ENCODE measurements at regions not wholly inside any gene's neighbourhood (a gene's known extent, or its start where the extent isn't known, plus 50 kb on each side); places are given as distances from the start of the nearest gene placed in this dataset.

GRCh38 chr15:62316413-62317060, 151.5 kb upstream of the C2CD4B start:
- H3K9me3 Mint-ChIP-seq (ENCODE audit: unreplicated experiment), result peaks cover 14% of the 10 kb centered on the region
- Histone ChIP-seq H3K4me2 (ENCODE audit: low read length) (no peak overlapping the region), H3K27me3 (ENCODE audit: insufficient read depth, low read length) (no peaks in the 10 kb centered on the region), H2AFZ (ENCODE audit: low read depth, low read length) (no peak overlapping the region), H4K20me1 (ENCODE audit: insufficient read depth, low read length) (no peaks in the 10 kb centered on the region), H3K79me2 (ENCODE audit: insufficient read depth, low read length) (no peaks in the 10 kb centered on the region), H3K9ac (ENCODE audit: low read length) (no peak overlapping the region), H3K36me3 (ENCODE audit: insufficient read depth, low read length) (no peaks in the 10 kb centered on the region), H3K4me3 (ENCODE audit: insufficient read depth, low read depth, low read length) (no peak overlapping the region), H3K27ac (ENCODE audit: low read depth, low read length) (no peak overlapping the region), H3K9me3 (ENCODE audit: insufficient read depth, low read depth, low read length) (no peaks in the 10 kb centered on the region), H3K4me1 (ENCODE audit: insufficient read depth, low read length) (no peaks in the 10 kb centered on the region)
- no peak for FAIRE-seq
- H3K27me3 Mint-ChIP-seq (ENCODE audit: low read depth, unreplicated experiment), result peaks cover 4% of the 10 kb centered on the region
- H3K36me3 Mint-ChIP-seq (ENCODE audit: low read depth, unreplicated experiment), result peaks cover 10% of the 10 kb centered on the region
- no peak overlapping the region for H3K4me3 Mint-ChIP-seq (ENCODE audit: unreplicated experiment)
- TF ChIP-seq CTCF (IDR thresholded peaks at IDR 0.05; ENCODE audit: insufficient read depth, low read depth, low read length) (no peak), EZH2 (IDR thresholded peaks at IDR 0.05; ENCODE audit: insufficient read depth, low read length) (no peak)
- H3K27ac Mint-ChIP-seq (ENCODE audit: unreplicated experiment), result no peak overlapping the region
- no peak for DNase-seq (ENCODE audit: low read depth)
- H3K4me1 Mint-ChIP-seq (ENCODE audit: low read depth, unreplicated experiment), result no peaks in the 10 kb centered on the region

GRCh38 chr15:62320259-62320658, 155.2 kb upstream of the C2CD4B start:
- DNase-seq (ENCODE audit: low read depth) (no peak), FAIRE-seq (no peak)
- Mint-ChIP-seq H3K4me3 (ENCODE audit: unreplicated experiment) (no peak overlapping the region), H3K27ac (ENCODE audit: unreplicated experiment) (no peak overlapping the region), H3K4me1 (ENCODE audit: low read depth, unreplicated experiment) (no peaks in the 10 kb centered on the region), H3K36me3 (ENCODE audit: low read depth, unreplicated experiment) (peaks cover 10% of the 10 kb centered on the region), H3K9me3 (ENCODE audit: unreplicated experiment) (peaks cover 17% of the 10 kb centered on the region), H3K27me3 (ENCODE audit: low read depth, unreplicated experiment) (peaks cover 4% of the 10 kb centered on the region)
- Histone ChIP-seq H3K27ac (ENCODE audit: low read depth, low read length) (no peak overlapping the region), H3K4me3 (ENCODE audit: insufficient read depth, low read depth, low read length) (no peak overlapping the region), H4K20me1 (ENCODE audit: insufficient read depth, low read length) (no peaks in the 10 kb centered on the region), H3K27me3 (ENCODE audit: insufficient read depth, low read length) (no peaks in the 10 kb centered on the region), H3K36me3 (ENCODE audit: insufficient read depth, low read length) (no peaks in the 10 kb centered on the region), H3K4me2 (ENCODE audit: low read length) (no peak overlapping the region), H3K79me2 (ENCODE audit: insufficient read depth, low read length) (no peaks in the 10 kb centered on the region), H2AFZ (ENCODE audit: low read depth, low read length) (no peak overlapping the region), H3K4me1 (ENCODE audit: insufficient read depth, low read length) (no peaks in the 10 kb centered on the region), H3K9ac (ENCODE audit: low read length) (no peak overlapping the region), H3K9me3 (ENCODE audit: insufficient read depth, low read depth, low read length) (no peaks in the 10 kb centered on the region)
- no peak for TF ChIP-seq EZH2 (IDR thresholded peaks at IDR 0.05; ENCODE audit: insufficient read depth, low read length)
- TF ChIP-seq CTCF (IDR thresholded peaks at IDR 0.05; ENCODE audit: insufficient read depth, low read depth, low read length), result no peak

GRCh38 chr15:62323353-62323890, 158.3 kb upstream of the C2CD4B start:
- no peak overlapping the region for H2AFZ ChIP-seq (ENCODE audit: low read depth, low read length)
- no peaks in the 10 kb centered on the region for H3K79me2 ChIP-seq (ENCODE audit: insufficient read depth, low read length)
- Mint-ChIP-seq H3K36me3 (ENCODE audit: low read depth, unreplicated experiment) (peaks cover 10% of the 10 kb centered on the region), H3K4me3 (ENCODE audit: unreplicated experiment) (no peak overlapping the region), H3K4me1 (ENCODE audit: low read depth, unreplicated experiment) (peaks cover 3% of the 10 kb centered on the region), H3K9me3 (ENCODE audit: unreplicated experiment) (peaks cover 17% of the 10 kb centered on the region), H3K27me3 (ENCODE audit: low read depth, unreplicated experiment) (peaks cover 4% of the 10 kb centered on the region), H3K27ac (ENCODE audit: unreplicated experiment) (no peak overlapping the region)
- DNase-seq (ENCODE audit: low read depth) (no peak), FAIRE-seq (no peak)
- no peaks in the 10 kb centered on the region for H3K36me3 ChIP-seq (ENCODE audit: insufficient read depth, low read length)
- H4K20me1 ChIP-seq (ENCODE audit: insufficient read depth, low read length), result no peaks in the 10 kb centered on the region
- H3K27me3 ChIP-seq (ENCODE audit: insufficient read depth, low read length), result no peaks in the 10 kb centered on the region
- no peak overlapping the region for H3K27ac ChIP-seq (ENCODE audit: low read depth, low read length)
- no peaks in the 10 kb centered on the region for H3K4me1 ChIP-seq (ENCODE audit: insufficient read depth, low read length)
- H3K4me3 ChIP-seq (ENCODE audit: insufficient read depth, low read depth, low read length), result no peak overlapping the region
- no peak overlapping the region for H3K4me2 ChIP-seq (ENCODE audit: low read length)
- no peaks in the 10 kb centered on the region for H3K9me3 ChIP-seq (ENCODE audit: insufficient read depth, low read depth, low read length)
- TF ChIP-seq EZH2 (IDR thresholded peaks at IDR 0.05; ENCODE audit: insufficient read depth, low read length) (no peak), CTCF (IDR thresholded peaks at IDR 0.05; ENCODE audit: insufficient read depth, low read depth, low read length) (no peak)
- no peak overlapping the region for H3K9ac ChIP-seq (ENCODE audit: low read length)
